ENCODE measurements at regions not wholly inside any gene's neighbourhood (a gene's known extent, or its start where the extent isn't known, plus 50 kb on each side); places are given as distances from the start of the nearest gene placed in this dataset.

DNA sequence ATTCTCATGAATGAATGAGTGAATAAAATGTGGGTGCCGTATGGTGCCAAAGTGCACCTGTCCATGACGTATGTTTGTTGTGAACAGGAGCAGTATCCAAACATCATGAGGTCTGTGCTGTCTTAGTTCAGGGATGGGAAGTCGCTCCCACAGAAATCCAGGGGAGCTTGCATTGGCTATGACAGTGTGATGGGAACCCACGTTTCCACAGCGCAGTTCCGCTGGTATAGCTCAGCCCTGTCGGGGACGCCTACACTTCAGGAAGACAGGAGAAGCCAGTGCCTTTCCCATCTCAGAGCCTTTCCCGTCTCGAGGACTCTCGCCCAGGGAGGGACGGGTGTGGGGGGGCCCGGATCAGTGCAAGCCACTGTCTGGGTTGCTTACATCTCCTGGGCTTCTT, 69.8 kb downstream of the DACT2 start:
- TF ChIP-seq EZH2 (optimal IDR thresholded peaks at IDR 0.05; ENCODE audit: low read depth, low read length) (no peak), EZH2phosphoT487 (IDR thresholded peaks at IDR 0.05; ENCODE audit: low read length) (no peak)
- TF ChIP-seq, protein P1, sequence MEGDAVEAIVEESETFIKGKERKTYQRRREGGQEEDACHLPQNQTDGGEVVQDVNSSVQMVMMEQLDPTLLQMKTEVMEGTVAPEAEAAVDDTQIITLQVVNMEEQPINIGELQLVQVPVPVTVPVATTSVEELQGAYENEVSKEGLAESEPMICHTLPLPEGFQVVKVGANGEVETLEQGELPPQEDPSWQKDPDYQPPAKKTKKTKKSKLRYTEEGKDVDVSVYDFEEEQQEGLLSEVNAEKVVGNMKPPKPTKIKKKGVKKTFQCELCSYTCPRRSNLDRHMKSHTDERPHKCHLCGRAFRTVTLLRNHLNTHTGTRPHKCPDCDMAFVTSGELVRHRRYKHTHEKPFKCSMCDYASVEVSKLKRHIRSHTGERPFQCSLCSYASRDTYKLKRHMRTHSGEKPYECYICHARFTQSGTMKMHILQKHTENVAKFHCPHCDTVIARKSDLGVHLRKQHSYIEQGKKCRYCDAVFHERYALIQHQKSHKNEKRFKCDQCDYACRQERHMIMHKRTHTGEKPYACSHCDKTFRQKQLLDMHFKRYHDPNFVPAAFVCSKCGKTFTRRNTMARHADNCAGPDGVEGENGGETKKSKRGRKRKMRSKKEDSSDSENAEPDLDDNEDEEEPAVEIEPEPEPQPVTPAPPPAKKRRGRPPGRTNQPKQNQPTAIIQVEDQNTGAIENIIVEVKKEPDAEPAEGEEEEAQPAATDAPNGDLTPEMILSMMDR (IDR thresholded peaks at IDR 0.05; ENCODE audit: low read length), result no peak
